ENCODE measurements at regions not wholly inside any gene's neighbourhood (a gene's known extent, or its start where the extent isn't known, plus 50 kb on each side); places are given as distances from the start of the nearest gene placed in this dataset.

DNA sequence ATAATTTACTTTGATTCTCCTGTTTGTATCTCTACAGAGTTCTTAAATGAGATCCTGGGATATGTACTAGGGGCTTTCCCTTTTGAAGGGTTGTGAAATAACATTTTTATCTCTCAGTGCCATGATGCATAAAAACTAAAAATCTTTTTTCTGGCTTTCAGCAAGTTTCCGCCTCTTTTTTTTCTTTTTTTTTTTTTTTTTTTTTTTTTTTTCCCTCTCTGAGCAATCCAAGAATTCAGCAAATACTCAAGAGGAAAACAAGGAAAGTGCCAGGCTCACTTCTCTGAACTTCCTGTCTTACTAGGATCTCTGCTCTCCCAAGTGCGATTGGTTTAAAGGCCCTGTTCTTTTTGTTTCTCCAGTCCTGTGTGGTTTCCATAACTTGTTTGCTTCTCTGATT is 79.9 kb downstream of the HYCC1 start:
- no peak for TF ChIP-seq CTCF (IDR thresholded peaks at IDR 0.05)
- no peak for TF ChIP-seq POLR2A (IDR thresholded peaks at IDR 0.05)
- no peak for TF ChIP-seq POLR2AphosphoS5 (IDR thresholded peaks at IDR 0.05)
